ENCODE measurements at regions not wholly inside any gene's neighbourhood (a gene's known extent, or its start where the extent isn't known, plus 50 kb on each side); places are given as distances from the start of the nearest gene placed in this dataset.

DNA sequence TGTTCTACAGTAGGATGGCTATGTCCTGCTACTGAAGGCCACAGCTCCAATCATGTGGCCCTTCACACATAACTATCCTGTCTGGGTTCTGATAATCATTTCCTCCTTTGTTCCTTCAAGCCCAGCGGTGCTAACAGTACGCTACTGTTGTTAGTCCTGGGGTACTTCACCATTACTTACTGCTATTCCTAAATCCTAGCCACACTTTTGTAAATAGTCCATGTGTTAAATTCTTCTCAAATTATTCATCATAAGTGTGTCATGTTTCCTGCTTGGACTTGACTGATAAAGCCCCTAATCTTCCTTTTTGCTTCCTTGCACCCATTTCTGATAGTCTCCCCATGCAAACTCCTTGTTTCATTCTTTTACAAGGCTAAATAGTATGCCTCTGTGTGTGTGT, 332.6 kb downstream of the FGF13 start:
- H3K4me3 ChIP-seq (ENCODE audit: low read depth, low read length): no peak overlapping the region
- TF ChIP-seq, protein P1, sequence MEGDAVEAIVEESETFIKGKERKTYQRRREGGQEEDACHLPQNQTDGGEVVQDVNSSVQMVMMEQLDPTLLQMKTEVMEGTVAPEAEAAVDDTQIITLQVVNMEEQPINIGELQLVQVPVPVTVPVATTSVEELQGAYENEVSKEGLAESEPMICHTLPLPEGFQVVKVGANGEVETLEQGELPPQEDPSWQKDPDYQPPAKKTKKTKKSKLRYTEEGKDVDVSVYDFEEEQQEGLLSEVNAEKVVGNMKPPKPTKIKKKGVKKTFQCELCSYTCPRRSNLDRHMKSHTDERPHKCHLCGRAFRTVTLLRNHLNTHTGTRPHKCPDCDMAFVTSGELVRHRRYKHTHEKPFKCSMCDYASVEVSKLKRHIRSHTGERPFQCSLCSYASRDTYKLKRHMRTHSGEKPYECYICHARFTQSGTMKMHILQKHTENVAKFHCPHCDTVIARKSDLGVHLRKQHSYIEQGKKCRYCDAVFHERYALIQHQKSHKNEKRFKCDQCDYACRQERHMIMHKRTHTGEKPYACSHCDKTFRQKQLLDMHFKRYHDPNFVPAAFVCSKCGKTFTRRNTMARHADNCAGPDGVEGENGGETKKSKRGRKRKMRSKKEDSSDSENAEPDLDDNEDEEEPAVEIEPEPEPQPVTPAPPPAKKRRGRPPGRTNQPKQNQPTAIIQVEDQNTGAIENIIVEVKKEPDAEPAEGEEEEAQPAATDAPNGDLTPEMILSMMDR (IDR thresholded peaks at IDR 0.05; ENCODE audit: low read depth, low read length): no peak
- no peak for TF ChIP-seq MYC (IDR thresholded peaks at IDR 0.05; ENCODE audit: low read depth, low read length)
- no peak for TF ChIP-seq POLR2A (IDR thresholded peaks at IDR 0.05; ENCODE audit: extremely low read depth, insufficient read length)
- TF ChIP-seq, protein P2, sequence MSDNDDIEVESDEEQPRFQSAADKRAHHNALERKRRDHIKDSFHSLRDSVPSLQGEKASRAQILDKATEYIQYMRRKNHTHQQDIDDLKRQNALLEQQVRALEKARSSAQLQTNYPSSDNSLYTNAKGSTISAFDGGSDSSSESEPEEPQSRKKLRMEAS (IDR thresholded peaks at IDR 0.05; ENCODE audit: low read depth, low read length): no peak
- no peak for DNase-seq (ENCODE audit: low read depth)

DNA sequence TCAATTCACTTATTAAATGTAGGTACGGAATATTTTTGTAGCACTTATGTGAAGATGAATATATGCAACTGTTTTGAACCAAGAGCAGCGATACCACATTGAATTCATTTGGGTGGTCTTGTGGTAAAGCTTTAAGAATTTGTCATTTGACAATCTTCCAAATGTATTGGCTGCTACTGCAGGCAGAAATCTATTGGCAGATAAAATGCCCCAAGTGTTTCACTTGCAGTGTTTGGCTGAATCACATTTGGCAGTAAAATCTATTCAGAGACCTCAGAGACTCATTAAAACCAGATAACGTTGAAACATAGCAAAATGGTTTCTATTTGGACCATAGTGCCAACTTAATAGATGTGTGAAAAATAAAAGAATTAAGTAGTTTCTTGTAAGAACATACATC, 303.4 kb downstream of the FGF13 start:
- no peak for DNase-seq (ENCODE audit: low read depth)
- H3K4me3 ChIP-seq (ENCODE audit: low read depth, low read length): no peak overlapping the region
- TF ChIP-seq MYC (IDR thresholded peaks at IDR 0.05; ENCODE audit: low read depth, low read length) (no peak), POLR2A (IDR thresholded peaks at IDR 0.05; ENCODE audit: extremely low read depth, insufficient read length) (no peak)
- TF ChIP-seq, protein P1 (IDR thresholded peaks at IDR 0.05; ENCODE audit: low read depth, low read length): no peak
- TF ChIP-seq, protein P2 (IDR thresholded peaks at IDR 0.05; ENCODE audit: low read depth, low read length): no peak

DNA sequence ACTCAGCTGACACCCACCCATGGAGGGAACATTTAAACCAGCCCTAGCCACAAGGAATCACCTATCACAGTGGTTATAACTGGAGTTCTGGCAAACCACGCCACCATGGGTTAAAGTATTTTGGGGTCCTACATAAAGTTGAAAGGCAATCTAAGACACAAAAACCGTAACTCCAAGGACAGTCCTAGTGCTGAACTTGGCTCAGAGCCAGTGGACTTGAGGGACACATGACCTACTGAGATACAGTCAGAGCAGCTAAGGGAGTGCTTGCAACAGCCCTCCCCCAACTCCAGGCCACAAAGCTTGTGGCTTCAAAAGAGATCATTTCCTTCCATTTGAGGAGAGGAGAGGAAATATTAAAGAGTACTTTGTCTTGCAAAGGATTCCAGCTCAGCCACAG, 300.5 kb downstream of the FGF13 start:
- TF ChIP-seq POLR2A (IDR thresholded peaks at IDR 0.05; ENCODE audit: extremely low read depth, insufficient read length) (no peak), MYC (IDR thresholded peaks at IDR 0.05; ENCODE audit: low read depth, low read length) (no peak)
- TF ChIP-seq, protein P2 (IDR thresholded peaks at IDR 0.05; ENCODE audit: low read depth, low read length): no peak
- TF ChIP-seq, protein P1 (IDR thresholded peaks at IDR 0.05; ENCODE audit: low read depth, low read length): no peak
- H3K4me3 ChIP-seq (ENCODE audit: low read depth, low read length): no peak overlapping the region
- DNase-seq (ENCODE audit: low read depth): peak; percentile 1

Data from NB4 (cell line).